Rectal smooth muscle tissue (tissue), 1 donor: ENCODE measurements at regions not wholly inside any gene's neighbourhood (a gene's known extent, or its start where the extent isn't known, plus 50 kb on each side); places are given as distances from the start of the nearest gene placed in this dataset.

Experiments
- H3K27ac ChIP-seq: one replicate; pipeline ENCODE4 v1.7.0; 2013; ENCODE audit warnings: low read depth, low read length, inconsistent platforms
- H3K27me3 ChIP-seq: one replicate; pipeline ENCODE4 v1.7.0; 2013; ENCODE audit warnings: low read length; ENCODE audit not compliant: control insufficient read depth, insufficient read depth
- H3K36me3 ChIP-seq: one replicate; pipeline ENCODE4 v1.7.0; 2013; ENCODE audit warnings: low read length; ENCODE audit not compliant: control insufficient read depth, insufficient read depth
- H3K4me1 ChIP-seq: one replicate; pipeline ENCODE4 v1.7.0; 2013; ENCODE audit warnings: low read length; ENCODE audit not compliant: control insufficient read depth, insufficient read depth
- H3K4me3 ChIP-seq: one replicate; pipeline ENCODE4 v1.7.0; 2013; ENCODE audit warnings: low read length
- H3K9ac ChIP-seq: one replicate; pipeline ENCODE4 v1.7.0; 2013; ENCODE audit warnings: low read length

DNA sequence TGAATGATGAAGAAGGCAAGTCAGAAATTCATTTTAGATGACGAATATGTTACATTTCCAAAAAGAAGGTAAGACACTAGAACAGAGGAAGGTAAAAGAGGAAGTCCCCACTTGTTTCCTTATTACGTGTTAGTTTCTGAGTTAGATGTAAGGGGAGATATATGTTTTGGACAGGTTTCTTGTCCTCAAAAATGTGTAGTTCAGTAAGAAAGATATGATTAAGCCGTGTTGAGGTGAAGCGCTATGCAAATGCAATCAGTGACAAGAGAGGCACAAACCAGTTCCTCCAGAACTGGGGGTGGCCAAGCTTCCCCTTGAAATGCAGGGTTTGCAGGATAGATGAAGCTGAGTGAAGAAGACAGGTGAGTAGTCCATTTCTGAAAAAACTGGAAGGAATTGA, 293.3 kb upstream of the RUNX1 start:
- Histone ChIP-seq H3K9ac (no peak overlapping the region), H3K27me3 (no peaks in the 10 kb centered on the region)

DNA sequence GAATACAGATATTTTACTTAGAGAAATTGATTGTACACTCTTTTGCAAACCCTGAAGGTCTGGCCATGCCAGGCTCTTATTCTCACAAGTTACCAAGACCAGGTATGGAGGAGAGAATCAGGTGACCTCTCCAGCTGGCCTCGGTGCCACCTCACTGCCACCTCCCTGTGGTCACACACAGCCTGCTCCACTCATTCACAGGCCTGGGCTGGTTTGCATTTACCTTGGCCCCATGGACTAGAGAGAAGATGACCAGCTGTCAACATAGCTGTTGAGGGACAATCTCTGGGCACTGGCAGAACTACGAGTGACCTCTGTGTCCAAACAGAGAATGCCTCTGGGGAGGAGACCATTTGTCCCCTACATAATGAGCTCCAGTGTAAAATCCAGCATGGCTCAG, 291.2 kb upstream of the RUNX1 start:
- Histone ChIP-seq H3K9ac (no peak overlapping the region), H3K27me3 (no peaks in the 10 kb centered on the region), H3K4me3 (no peak overlapping the region), H3K36me3 (no peaks in the 10 kb centered on the region), H3K27ac (no peak overlapping the region), H3K4me1 (no peaks in the 10 kb centered on the region)

More for the DNA sequence above, 293.3 kb upstream of the RUNX1 start:
- Histone ChIP-seq H3K36me3 (no peaks in the 10 kb centered on the region), H3K4me1 (no peaks in the 10 kb centered on the region), H3K27ac (no peak overlapping the region), H3K4me3 (no peak overlapping the region)

DNA sequence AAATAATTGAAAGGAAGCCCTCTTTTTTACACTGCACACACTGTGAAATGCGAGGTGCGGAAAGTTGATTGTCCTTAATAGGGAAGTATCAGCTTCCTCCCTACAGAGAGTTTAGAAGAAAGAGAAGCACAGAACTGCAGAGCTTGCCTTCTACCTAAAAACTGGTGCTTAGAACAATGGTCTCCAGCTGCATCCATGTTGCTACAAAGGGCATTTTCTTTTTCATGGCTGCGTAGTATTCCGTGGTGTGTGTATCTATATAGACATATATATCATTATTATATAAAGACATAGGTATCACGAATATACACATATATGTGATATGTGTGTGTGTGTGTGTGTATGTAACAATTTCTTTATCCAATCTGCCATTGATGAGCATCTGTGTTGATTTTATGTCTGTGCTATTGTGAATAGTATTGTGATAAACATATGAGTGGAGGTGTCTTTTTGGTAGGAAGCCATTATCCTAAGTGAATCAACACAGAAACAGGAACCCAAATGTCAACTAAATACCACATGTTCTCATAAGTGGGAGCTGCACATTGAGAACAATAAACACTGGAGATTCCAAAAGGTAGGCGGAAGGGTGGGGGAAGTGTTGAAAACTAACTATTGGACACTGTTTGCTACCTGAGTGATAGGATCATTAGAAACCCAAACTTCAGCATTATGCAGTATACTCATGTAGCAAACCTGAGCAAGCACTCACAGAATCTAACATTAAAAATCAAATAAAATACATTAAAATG, 290.0 kb upstream of the RUNX1 start:
- H3K27me3 ChIP-seq, result no peaks in the 10 kb centered on the region
- H3K9ac ChIP-seq, result no peak overlapping the region
- no peak overlapping the region for H3K27ac ChIP-seq
- H3K4me1 ChIP-seq, result no peaks in the 10 kb centered on the region
- no peaks in the 10 kb centered on the region for H3K36me3 ChIP-seq
- H3K4me3 ChIP-seq, result no peak overlapping the region

DNA sequence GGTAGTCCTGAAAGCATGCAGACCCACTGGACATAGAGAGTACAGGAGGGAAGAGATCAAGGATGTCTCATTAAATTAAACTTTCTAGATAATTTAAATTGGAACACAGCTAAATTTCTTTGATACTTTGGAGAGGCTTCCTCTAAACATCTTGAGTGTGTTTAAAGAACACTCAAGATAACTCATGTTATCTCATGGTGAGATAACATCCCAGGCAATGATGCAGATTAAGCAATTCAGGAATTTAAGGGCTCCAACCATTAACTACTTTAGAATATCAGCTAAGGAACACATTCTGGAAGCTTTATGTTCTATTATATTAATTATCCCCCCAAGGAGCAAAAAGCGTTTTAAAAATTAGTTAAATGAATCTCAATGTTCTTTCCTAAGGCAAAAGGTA, 289.2 kb upstream of the RUNX1 start:
- H3K4me3 ChIP-seq, result no peak overlapping the region
- H3K9ac ChIP-seq, result no peak overlapping the region
- no peaks in the 10 kb centered on the region for H3K4me1 ChIP-seq
- no peaks in the 10 kb centered on the region for H3K36me3 ChIP-seq
- H3K27me3 ChIP-seq, result no peaks in the 10 kb centered on the region
- H3K27ac ChIP-seq, result no peak overlapping the region

DNA sequence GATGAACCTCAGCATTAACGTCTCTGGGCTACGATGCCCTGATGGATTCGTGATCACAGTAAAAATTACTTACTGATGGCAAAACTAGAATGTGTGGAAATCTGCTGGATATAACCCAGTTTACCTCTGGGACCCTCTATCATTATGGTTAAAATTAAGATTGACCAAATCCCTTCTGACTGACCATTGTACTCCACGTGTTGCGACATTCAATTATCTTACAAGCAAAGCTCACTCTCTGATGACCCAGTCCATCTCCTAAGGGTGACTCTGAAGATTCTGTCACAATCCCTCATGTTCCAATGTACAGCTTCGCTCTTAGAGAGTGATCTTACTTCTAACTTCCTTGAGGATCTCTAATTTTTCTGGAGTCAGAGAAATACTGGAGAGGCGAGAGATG, 288.5 kb upstream of the RUNX1 start:
- Histone ChIP-seq H3K36me3 (no peaks in the 10 kb centered on the region), H3K4me3 (no peak overlapping the region), H3K9ac (no peak overlapping the region), H3K4me1 (no peaks in the 10 kb centered on the region), H3K27me3 (no peaks in the 10 kb centered on the region), H3K27ac (no peak overlapping the region)

DNA sequence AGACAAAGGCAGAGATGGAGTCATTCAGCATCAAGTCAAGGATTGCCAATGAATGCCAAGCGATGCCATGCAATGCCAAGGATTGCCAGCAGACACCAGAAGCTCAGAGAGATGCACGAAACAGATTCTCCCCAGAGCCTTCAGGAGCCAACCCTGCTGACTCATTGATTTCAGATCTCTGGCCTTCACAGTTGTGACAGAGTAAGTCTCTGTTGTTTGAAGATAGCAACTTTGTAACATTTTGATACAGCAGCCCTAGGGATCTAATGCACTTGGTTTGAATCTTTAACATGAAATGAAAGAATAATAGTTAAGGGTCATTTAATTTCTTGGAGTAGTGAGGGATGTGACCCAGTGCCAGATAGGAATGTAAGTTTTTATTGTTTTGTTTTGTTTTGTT, 287.4 kb upstream of the RUNX1 start:
- Histone ChIP-seq H3K36me3 (no peaks in the 10 kb centered on the region), H3K27ac (no peak overlapping the region), H3K4me1 (no peaks in the 10 kb centered on the region), H3K4me3 (no peak overlapping the region), H3K27me3 (no peaks in the 10 kb centered on the region), H3K9ac (no peak overlapping the region)

DNA sequence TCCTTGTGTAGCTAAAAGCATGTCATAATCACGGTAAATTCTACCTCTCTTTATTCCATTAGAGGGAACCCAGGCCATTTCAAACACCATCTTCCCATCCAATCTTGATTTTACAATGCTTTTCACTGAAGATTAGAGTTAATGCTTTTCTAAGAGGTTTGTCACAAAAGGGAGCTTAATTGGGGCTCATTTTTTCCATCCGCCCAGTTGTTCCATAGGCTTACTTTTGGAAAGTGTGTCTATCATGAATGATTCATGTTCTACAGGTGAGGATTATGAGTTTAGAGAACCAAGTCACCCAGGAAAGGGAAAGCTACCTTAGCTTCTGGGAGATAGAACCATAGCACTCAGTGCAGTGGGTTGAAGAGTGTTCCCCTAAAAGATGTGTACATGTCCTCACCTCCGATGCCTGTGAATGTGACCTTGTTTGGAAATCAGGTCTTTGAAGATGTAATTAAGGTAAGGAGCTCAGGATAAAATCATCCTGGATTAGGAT, 286.9 kb upstream of the RUNX1 start:
- H3K4me3 ChIP-seq, result no peak overlapping the region
- no peak overlapping the region for H3K27ac ChIP-seq
- H3K4me1 ChIP-seq, result no peaks in the 10 kb centered on the region
- H3K9ac ChIP-seq, result no peak overlapping the region
- no peaks in the 10 kb centered on the region for H3K27me3 ChIP-seq
- no peaks in the 10 kb centered on the region for H3K36me3 ChIP-seq

DNA sequence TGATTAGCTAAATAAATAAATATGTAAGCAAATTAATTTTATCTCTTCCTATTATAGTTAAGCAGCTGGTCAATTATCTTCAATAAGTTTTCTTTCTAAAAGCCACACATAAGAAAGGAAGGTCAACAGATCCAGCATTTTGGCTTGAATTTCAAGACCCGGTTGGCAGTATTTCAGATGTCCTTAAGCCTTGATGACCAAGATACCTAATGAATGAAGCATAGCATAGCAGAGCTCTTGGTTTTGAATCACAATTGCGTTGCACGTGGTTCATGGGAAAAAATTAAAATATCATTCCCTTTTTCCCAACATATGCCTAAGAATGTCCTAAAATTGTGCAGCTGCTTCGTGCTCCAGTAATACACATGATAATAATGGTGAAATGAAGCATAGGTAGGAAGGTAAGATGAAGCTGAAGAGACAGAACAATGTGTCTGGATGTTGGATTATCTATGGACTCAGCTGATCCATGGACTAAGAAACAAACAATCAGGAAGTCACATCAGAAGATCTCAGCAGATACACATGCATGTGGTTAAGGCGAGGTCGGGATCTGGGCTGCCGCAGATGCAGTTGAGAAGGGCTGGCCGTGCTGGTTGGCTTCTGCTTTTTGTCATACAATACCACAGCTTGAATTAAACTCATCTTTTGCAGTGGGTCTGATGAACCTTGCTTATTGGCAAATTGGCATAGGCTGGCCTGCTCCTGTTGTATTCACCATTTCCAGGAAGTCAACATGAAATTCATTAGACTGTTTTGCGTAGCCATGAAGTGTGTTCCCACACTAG, 284.9 kb upstream of the RUNX1 start:
- Histone ChIP-seq H3K27me3 (no peaks in the 10 kb centered on the region), H3K27ac (no peak overlapping the region), H3K9ac (no peak overlapping the region), H3K4me3 (no peak overlapping the region), H3K4me1 (peaks cover under 1% of the 10 kb centered on the region), H3K36me3 (no peaks in the 10 kb centered on the region)

DNA sequence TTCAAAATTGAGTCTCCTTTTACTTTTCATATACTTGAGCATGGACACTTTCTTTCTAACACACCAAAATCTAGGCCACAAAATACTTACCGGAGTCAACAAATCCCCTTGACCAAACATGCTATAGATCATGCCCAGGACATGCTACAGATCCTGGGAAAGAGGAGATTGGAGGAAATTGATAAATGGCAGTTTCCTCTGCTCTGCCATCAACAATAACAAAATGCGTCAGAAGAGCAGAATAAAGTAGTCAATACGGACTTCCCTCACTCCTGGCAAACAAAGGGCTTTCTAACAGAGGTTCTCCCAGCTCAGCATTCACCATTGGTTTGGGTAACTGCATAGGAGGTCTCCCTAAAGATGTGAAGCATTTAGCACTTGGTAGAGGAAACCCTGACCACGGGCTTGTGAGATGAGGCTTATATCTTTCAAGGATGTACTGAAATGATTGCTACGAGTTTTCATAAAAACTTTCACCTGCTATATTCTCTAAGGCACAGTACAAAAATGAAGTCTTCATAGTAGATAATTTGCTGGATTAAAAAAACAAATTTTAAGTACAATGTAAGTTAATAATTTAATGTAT, 283.8 kb upstream of the RUNX1 start:
- no peak overlapping the region for H3K4me3 ChIP-seq
- H3K4me1 ChIP-seq, result peaks cover 3% of the 10 kb centered on the region
- no peaks in the 10 kb centered on the region for H3K27me3 ChIP-seq
- no peaks in the 10 kb centered on the region for H3K36me3 ChIP-seq
- H3K27ac ChIP-seq, result no peak overlapping the region
- H3K9ac ChIP-seq, result no peak overlapping the region

DNA sequence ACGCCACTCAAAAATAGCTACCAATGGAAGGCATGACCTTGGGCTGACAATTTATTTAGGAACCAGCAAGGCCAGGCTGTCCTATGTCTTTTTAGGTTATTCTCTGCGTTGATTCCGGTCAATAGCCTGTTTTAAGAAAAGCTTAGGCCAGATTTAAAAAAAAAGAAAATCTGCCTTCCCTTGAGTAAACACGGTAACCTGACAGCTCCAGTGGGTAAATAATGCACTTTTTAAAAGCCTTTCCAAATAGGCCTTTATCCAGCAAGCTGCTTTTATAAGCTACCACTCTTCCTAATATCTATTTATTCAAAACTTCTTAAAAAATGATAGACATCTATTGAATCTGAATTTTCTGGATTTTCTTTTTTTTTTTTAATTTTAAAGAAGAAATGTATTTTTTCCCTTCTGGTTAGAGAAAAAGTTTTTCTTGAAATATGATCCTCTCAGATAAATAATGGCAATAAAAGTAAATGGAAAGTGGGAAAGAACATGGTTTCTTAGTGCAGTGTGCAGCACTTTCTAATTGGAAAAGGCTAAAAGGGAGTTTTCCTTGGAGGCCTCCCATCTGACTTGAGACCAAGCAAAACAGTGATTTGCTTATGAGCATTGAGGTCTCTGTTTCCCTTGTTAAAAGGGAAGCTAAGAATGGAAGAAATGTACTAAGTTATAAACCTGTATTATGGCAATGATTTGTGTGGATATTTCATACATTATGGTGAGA, 281.0 kb upstream of the RUNX1 start:
- no peaks in the 10 kb centered on the region for H3K27me3 ChIP-seq
- no peak overlapping the region for H3K27ac ChIP-seq
- H3K4me1 ChIP-seq, result peaks cover 8% of the 10 kb centered on the region
- no peaks in the 10 kb centered on the region for H3K36me3 ChIP-seq
- no peak overlapping the region for H3K4me3 ChIP-seq
- no peak overlapping the region for H3K9ac ChIP-seq

DNA sequence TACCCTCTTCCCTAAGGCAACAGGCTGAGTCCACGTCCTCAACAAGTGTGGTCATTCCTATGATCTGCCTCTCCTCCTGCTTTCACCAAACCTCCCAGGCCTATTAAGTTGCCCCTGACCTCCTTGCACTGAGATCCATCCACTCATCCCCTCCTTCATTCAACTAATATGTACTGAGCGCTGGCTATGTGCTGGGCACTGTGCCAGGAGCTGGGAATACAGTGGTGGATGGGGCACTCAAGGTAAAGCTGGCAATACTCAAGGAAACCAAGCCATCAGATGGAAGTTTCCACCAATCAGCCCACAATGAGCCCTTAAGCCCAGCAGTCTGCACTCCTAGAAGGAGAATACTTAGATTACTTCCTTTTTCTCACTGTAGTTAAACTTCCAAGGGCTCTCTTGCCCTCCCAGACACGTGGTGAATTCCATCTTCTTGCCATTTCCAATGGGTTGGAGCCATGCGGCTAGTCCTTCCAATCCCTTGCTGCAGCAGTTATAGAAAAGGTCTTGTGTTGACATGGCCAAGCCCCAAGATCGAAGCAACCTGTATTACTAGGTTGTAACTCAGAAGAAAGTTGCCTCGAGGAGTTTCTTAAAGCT, 279.9 kb upstream of the RUNX1 start:
- H3K27ac ChIP-seq, result no peak overlapping the region
- H3K36me3 ChIP-seq, result no peaks in the 10 kb centered on the region
- no peak overlapping the region for H3K4me3 ChIP-seq
- H3K9ac ChIP-seq, result no peak overlapping the region
- H3K4me1 ChIP-seq, result peaks cover 19% of the 10 kb centered on the region
- no peaks in the 10 kb centered on the region for H3K27me3 ChIP-seq

DNA sequence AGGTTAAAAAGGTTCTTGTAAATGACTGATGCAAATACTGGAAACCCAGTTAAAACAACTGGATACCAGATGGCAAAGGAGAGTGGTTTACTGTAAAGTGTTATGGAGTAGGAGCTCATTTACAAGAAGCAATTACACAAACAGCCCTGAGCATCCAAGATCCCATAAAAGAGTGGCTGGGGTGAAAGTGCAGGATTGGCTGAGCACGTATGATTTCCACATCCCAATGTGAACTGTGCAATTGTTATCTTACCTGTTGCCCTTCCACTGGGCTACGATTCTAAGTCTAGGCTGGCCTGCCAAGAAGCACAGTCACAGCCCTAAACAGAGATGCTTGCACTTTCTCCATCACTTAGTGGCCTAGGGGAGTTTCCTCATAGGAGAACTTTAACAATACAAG, 277.6 kb upstream of the RUNX1 start:
- Histone ChIP-seq H3K27ac (no peak overlapping the region), H3K9ac (no peak overlapping the region), H3K36me3 (no peaks in the 10 kb centered on the region), H3K4me3 (no peak overlapping the region), H3K4me1 (peaks cover 25% of the 10 kb centered on the region), H3K27me3 (no peaks in the 10 kb centered on the region)
